ENCODE measurements at regions not wholly inside any gene's neighbourhood (a gene's known extent, or its start where the extent isn't known, plus 50 kb on each side); places are given as distances from the start of the nearest gene placed in this dataset.

- TF ChIP-seq CTCF (IDR thresholded peaks at IDR 0.05): no peak
- TF ChIP-seq POLR2AphosphoS5 (IDR thresholded peaks at IDR 0.05): no peak
- no peak for TF ChIP-seq POLR2A (IDR thresholded peaks at IDR 0.05)
- TF ChIP-seq EP300 (IDR thresholded peaks at IDR 0.05): no peak
These were observed 62.8 kb upstream of the ANO3 start for GRCh38 chr11:26268980-26269660.
